BJ (cell line): ENCODE measurements at regions not wholly inside any gene's neighbourhood (a gene's known extent, or its start where the extent isn't known, plus 50 kb on each side); places are given as distances from the start of the nearest gene placed in this dataset.

Experiments
- CTCF ChIA-PET: fragments of 350-600 bp; formaldehyde crosslinking; extraction: SDS; loops from one replicate; lab custom pipeline; 2021; ENCODE audit warnings: antibody characterized with exemption, inconsistent platforms; lab: Yijun Ruan, JAX
- POLR2A ChIA-PET: fragments of 300-600 bp; sonication (Branson Sonifier 250); formaldehyde crosslinking; extraction: SDS; loops from one replicate; lab custom pipeline; 2021; ENCODE audit warnings: antibody characterized with exemption; lab: Charles Lee
- DNase-seq: peaks from one replicate; pipeline ENCODE4 v3.0.0-alpha.2; 2011; ENCODE audit warnings: low read depth
- H3K27me3 ChIP-seq: 2 replicates; pipeline ENCODE4 v1.6.0; 2011; ENCODE audit warnings: low read length; ENCODE audit not compliant: control insufficient read depth, insufficient read depth
- H3K36me3 ChIP-seq: 2 replicates; pipeline ENCODE4 v1.5.1; 2011; ENCODE audit warnings: low read length; ENCODE audit not compliant: control insufficient read depth, insufficient read depth
- H3K4me3 ChIP-seq: 2 replicates; pipeline ENCODE4 v1.5.1; 2011; ENCODE audit warnings: low read depth, mild to moderate bottlenecking, control low read depth, low read length
- CTCF ChIP-seq: IDR thresholded peaks from 2 replicates; pipeline ENCODE4 v1.5.1; 2011; ENCODE audit warnings: low read depth, mild to moderate bottlenecking, control low read depth, inconsistent platforms, low read length, moderate library complexity; ENCODE audit not compliant: insufficient read depth

- no peaks in the 10 kb centered on the region for H3K27me3 ChIP-seq
- no peak for DNase-seq
- H3K36me3 ChIP-seq = no peaks in the 10 kb centered on the region
- no peak for TF ChIP-seq CTCF
- no peak overlapping the region for H3K4me3 ChIP-seq
- ChIA-PET CTCF (interaction anchor here (0.6 kb wide), 1 partner anchor 10 kb away, joined by 3 read pairs; no protein-coding TSS in a partner anchor), POLR2A (no interaction called here)
Observed at GRCh38 chr2:156132130-156132529, 200.4 kb downstream of the NR4A2 start.

DNA sequence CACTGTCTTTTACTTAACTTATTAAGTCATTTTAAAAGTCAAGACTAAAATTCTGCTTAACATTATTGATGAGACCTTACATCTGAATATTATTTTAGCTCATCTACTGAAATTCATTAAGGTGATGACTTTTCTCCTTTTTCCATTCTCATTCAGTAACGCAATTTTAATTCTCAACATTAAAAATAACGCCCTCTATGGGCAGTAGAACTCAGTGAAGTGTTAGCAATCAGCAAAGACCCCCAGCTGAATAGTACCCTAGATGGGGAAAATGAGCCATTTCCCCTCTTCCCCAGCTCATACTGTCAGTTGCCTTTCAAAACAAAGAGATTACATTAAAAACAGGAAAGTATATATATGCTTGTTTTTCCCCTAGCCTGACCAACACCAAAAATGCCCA lies 203.3 kb downstream of the NR4A2 start:
- ChIA-PET CTCF (interaction anchor here (0.8 to 1.0 kb wide), 2 partner anchors 8 to 1198 kb away, joined by 3 to 4 read pairs; no protein-coding TSS in a partner anchor), POLR2A (no interaction called here)
- Histone ChIP-seq H3K4me3 (no peak overlapping the region), H3K36me3 (no peaks in the 10 kb centered on the region), H3K27me3 (no peaks in the 10 kb centered on the region)
- no peak for TF ChIP-seq CTCF
- no peak for DNase-seq

- H3K27me3 ChIP-seq = no peaks in the 10 kb centered on the region
- no peak for TF ChIP-seq CTCF
- CTCF ChIA-PET = no interaction called here
- DNase-seq = no peak
- POLR2A ChIA-PET = no interaction called here
- no peaks in the 10 kb centered on the region for H3K36me3 ChIP-seq
- no peak overlapping the region for H3K4me3 ChIP-seq
Observed at GRCh38 chr2:156125018-156125417, 207.5 kb downstream of the NR4A2 start.

GRCh38 chr2:156124458-156124857 lies 208.1 kb downstream of the NR4A2 start:
- H3K27me3 ChIP-seq = no peaks in the 10 kb centered on the region
- DNase-seq = no peak
- ChIA-PET POLR2A (no interaction called here), CTCF (no interaction called here)
- TF ChIP-seq CTCF = no peak
- no peak overlapping the region for H3K4me3 ChIP-seq
- no peaks in the 10 kb centered on the region for H3K36me3 ChIP-seq

DNA sequence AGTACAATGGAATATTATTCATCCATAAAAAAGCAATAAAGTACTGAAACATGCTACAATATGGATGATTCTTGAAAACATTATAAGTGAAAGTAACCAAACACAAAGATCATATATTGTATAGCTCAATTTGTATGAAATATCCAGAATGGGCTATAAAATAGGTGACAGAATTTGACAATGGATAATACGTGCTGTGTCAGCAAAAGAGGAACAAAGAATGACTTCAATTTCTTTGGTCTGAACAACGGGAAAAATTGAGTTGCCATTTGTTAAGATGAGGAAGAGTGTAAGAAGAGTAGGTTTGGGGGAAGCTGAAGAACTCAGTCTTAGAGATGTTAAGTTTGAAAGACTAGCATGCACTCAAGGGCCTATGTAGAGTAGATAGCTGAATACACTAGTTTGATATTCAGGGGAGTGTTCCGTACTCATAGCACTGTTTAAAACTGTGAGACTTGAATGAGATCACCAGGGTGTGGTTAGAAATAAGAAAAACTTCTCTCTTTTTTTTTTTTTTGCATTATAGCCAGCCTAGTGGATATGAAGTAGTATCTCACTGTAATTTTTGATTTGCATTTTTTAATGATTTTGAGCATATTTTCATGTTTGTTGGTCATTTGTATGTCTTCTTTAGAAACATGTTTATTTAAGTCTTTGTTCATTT lies 213.6 kb downstream of the NR4A2 start:
- TF ChIP-seq CTCF = no peak
- no peak for DNase-seq
- CTCF ChIA-PET = interaction anchor here (1.1 kb wide), 1 partner anchor 16 kb away, joined by 3 read pairs; no protein-coding TSS in a partner anchor
- Histone ChIP-seq H3K27me3 (no peaks in the 10 kb centered on the region), H3K4me3 (no peak overlapping the region), H3K36me3 (no peaks in the 10 kb centered on the region)
- POLR2A ChIA-PET = no interaction called here
